H4 (cell line): ENCODE measurements at regions not wholly inside any gene's neighbourhood (a gene's known extent, or its start where the extent isn't known, plus 50 kb on each side); places are given as distances from the start of the nearest gene placed in this dataset.
"Not testable (repeated sequence)": the region's sequence is repeated elsewhere in the genome, so short reads cannot be mapped to it uniquely, and the experiment has no call there.

ENCODE experiments used
- DNase-seq: peaks from one replicate; pipeline ENCODE4 v3.0.0-alpha.2; 2015; ENCODE audit warnings: low spot score

DNA sequence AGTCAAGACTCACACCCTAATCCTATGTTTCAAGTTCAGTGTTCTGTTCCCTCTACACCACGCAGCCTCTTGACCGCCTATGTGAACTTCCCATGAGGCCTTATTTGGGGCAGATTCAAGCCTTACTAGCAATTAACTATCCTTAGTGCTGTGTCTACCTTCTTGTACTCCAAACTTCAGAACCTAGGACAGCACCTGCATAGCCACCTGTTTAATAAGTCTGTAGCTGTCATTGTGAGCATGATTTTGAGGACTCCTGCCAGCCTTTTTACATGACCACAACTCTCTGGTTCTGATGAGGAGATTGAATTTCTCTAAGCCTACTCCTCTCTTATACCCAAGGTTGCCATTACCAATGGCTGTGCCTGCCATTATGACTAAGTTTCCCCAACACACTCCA is 50.8 kb upstream of the PCSK1 start:
- peak; percentile 45 for DNase-seq

DNA sequence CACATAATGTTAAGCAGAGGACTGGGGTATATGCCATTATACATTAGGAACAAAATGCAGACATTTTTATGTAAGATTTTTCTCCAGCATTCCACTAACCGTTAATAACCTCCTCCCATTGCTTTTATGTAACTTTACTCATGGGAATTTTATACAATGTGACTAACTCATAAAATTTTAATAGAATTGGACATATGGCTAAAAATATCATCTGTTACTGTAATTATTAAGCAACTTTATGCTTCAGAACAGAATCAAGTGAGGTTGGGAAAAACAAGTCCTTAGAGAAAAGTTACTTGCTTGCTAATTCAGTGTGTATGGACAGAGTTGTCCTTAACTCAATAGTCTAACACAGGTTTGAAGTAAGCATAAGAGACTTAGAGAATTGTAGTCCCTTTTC is 54.8 kb upstream of the PCSK1 start:
- no peak for DNase-seq

GRCh38 chr5:96489532-96489931 is 56.5 kb upstream of the PCSK1 start:
- DNase-seq: no peak

DNA sequence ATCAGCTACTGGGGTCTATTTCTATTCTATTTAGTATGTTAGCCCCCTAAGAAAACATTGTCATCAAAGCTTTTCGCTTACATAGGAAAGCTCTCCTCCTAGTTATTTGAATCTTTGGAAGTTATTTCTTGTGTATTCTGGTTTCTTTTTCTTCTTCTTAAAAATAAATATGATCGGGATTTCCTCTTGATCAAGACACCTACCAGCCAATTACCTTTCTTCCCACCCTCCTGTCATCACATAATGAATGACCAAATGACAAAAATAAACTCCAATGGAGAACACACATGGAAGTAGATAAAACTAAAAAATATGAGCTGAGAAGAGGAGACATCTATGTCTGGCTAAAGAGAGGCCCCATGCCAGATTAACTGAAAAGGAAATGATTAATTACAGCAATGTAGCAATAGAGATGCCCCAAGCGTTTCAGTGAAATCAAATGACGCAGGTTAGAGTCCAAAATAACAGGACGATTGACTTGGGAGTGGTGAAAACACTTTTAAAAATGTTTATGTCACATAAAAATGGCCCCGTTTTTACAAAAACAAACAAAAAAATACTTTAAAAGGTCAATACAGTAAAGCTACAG is 59.5 kb upstream of the PCSK1 start:
- no peak for DNase-seq

GRCh38 chr5:96493219-96493790 is 60.3 kb upstream of the PCSK1 start:
- no peak for DNase-seq

- not testable (repeated sequence) for DNase-seq
These were observed 62.4 kb upstream of the PCSK1 start for GRCh38 chr5:96495412-96495811.

DNA sequence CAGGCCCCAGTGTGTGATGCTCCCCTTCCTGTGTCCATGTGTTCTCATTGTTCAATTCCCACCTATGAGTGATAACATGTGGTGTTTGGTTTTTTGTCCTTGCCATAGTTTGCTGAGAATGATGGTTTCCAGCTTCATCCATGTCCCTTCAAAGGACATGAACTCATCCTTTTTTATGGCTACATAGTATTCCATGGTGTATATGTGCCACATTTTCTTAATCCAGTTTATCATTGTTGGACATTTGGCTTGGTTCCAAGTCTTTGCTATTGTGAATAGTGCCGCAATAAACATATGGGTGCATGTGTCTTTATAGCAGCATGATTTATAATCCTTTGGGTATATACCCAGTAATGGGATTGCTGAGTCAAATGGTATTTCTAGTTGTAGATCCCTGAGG is 64.0 kb upstream of the PCSK1 start:
- DNase-seq: not testable (repeated sequence)

GRCh38 chr5:96499753-96500345 is 66.8 kb upstream of the PCSK1 start:
- no peak for DNase-seq

DNA sequence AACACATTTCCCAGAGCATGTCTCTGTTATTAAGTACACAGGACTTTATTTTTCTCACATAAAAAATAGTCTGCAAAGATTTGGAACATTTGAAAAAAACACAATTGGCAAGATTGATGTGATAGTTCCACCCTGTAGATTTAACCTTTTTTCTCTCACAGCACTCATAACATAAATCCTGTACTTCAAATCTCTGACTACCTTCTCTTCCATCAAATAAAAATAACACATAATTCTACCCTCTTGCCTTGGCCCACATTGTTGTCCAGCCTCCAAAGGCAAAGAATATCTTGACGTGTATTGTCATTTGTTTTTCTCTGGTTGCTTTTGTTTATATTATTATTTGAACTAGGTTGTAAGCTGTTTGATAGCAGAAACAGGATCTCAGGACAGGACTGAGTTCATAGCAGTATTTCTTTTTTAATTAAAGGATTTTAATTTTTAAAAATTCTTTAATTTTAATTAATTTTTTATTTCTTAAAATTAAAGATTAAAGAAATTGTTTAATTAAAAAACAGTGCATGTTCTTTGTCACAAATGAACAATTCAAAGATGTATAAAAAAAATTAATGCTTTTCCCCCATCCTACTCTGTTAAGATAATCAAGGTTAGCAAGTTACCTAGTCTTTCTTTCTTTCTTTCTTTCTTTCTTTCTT is 69.1 kb upstream of the PCSK1 start:
- no peak for DNase-seq

DNA sequence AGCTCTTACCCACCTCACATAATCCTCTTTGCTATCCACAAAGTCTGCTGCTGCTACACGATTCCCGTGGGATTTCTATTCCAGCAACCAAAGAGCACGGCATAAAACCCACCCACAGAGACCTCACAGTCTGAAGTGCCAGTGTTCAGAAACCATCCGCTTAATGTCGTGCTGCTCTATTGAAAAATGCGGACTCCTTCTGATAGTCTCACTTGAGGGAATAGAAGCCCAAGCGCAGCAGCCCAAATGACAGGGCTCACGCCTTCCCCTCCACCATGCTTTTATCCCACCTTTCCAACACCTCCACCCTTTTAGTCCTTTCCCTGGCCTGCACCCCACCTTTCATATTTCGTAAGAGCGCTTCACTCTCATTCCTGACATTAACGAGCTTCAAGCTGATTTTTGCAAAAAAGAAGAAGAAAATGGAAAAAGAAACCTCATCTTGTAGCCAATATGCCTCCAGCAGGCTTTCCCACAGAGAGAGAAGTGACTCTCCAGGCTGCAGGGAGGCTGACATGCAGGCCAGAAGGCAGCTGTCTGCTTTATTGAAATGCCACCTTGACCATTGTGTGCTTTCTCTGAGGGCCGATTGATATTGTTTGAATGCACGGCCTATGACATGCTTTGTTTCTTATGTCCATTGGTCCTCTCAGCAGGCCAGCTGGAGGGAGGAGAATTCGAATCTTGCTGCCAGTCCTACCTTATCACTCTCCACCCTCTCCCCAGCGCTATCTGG is 70.6 kb upstream of the PCSK1 start:
- no peak for DNase-seq

GRCh38 chr5:96506376-96506775 is 73.3 kb upstream of the PCSK1 start:
- no peak for DNase-seq

- no peak for DNase-seq
These were observed 73.9 kb upstream of the PCSK1 start for GRCh38 chr5:96506866-96507527.

DNA sequence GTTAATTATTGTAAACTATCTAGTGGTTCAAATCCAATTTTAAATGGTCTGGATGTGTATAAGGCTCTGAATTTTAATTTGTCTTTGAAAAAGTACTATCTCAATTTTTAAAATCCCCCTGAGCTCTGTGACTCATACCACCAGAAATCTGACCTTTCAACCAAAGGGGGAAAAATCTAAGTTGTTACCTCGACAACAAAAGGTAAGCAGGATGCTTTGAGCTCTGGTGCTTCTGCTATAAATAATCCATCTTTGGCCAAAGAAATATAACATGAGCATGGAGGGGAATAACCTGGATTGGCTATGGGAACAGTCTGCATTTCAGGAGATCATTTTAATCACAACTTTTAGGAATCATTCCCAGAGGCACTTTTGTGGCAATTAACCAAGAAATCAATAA is 76.3 kb upstream of the PCSK1 start:
- peak; percentile 16 for DNase-seq

DNA sequence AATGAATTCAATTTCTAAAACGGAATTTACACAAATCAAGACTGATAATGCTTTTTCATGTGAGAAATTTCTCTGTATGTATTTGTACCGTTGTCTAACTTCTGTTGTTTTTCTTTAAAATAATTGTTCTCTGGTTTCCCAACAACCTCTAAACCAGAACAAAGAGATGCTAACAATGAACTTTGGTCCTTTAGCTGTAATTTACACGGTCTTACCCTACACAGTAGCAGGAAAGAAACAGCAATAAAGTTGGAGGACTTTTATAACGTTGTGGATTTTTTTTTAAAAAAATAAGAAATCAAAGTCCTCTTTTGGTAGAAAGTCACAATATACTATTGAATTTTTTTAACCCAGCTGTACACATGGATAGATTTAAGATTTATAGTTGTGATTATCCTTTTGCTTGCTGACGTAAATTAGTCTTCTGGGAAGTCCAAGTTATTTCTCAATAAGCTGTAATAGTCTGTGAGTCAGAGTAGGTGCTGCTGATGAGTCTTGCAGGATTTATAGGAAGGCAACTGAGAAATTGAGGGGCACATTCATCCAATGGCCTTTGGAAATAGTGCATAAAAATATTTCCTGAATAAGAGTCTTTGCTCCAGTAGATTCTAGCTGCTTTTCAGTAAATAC is 76.8 kb upstream of the PCSK1 start:
- DNase-seq: peak; percentile 80

- DNase-seq: no peak
These were observed 83.6 kb upstream of the PCSK1 start for GRCh38 chr5:96516631-96517071.

DNA sequence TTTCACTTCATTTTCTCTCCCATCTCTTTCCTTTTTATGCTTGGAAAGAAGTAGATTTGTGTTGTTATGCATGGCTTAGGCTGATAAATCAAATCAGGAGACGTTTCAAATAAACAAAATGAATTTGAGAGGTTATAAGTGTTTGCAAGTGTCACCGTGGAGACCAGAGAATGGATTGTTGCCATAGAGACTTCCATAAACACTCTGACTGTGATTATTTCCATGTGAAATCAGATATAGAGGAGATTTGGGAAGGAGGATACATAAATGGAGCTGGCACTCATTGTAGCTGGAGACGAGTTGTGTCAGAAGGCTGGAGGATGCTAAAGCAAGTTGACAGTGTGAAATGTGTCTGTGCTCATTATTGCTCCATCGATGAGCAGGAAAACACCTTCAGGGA is 84.2 kb upstream of the PCSK1 start:
- no peak for DNase-seq

DNA sequence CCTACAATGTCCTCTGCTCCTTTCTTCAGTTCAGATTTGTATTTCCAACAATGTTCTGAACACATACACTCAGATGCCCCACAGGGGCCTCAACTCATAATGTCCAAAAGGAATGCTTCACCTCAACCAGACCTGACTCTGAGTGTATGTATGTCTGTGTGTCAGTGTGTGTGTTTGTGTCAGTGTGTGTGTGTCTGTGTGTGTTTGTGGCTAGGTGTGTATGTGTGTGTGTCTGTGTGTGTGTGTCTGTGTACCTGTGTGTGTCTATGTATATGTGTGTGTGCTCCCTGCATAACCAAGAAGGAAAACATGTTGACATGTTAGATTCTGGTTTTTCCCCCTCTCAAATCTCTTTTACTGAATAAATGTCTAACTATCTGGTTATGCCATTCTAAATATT is 87.3 kb upstream of the PCSK1 start:
- no peak for DNase-seq

DNA sequence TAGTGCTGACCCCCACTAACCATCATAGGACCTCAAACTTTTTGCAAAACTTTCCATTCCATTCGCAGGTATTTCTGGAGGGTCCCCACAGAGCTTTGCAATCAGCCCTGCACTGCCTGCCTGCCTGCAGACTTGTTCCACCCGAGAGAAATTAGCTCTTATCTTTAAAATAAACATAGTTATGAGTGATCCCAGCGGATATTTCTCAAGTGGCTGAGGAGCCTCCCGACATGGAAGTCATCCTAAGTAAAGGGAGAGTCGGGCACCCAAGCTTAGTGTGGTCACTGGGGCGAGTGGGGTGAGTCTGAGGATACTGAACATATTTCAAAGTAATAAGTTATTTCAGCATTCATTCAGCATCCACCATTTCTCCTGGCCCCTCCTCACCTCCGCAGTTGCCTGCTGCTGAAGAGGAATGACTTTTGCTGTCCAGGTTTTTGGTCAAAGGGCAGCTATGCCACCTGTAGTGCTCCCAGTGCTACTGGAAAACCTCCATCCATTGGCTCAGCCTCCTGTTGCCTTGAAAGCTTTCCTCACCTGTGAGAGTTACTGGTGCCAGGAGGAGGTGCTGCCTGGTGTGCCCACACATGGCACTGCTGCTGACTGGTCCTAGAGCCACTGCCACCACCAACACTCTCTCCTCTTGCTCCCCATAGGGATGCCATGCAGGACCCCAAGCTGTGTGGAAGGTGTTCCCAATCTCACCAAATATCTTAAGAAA is 89.7 kb upstream of the PCSK1 start:
- no peak for DNase-seq

- no peak for DNase-seq
These were observed 95.0 kb upstream of the PCSK1 start for GRCh38 chr5:96527768-96528661.
